Trophoblast cell (in vitro differentiated cells and primary cell): ENCODE measurements at regions not wholly inside any gene's neighbourhood (a gene's known extent, or its start where the extent isn't known, plus 50 kb on each side); places are given as distances from the start of the nearest gene placed in this dataset.

ENCODE experiments used
- DNase-seq, 2 donors: peaks; one replicate each; pipeline ENCODE4 v3.0.0-alpha.2; 2016
- H2AFZ ChIP-seq: 2 replicates; pipeline ENCODE4 v1.6.1; 2013; ENCODE audit warnings: low read length, moderate library complexity, mild to moderate bottlenecking; ENCODE audit not compliant: insufficient read depth, poor library complexity
- H2AK5ac ChIP-seq: 2 replicates; pipeline ENCODE4 v1.6.1; 2013; ENCODE audit warnings: mild to moderate bottlenecking, low read length
- H2BK120ac ChIP-seq: 2 replicates; pipeline ENCODE4 v1.6.1; 2013; ENCODE audit warnings: low read length, mild to moderate bottlenecking, moderate library complexity; ENCODE audit not compliant: insufficient read depth, poor library complexity
- H2BK12ac ChIP-seq: 2 replicates; pipeline ENCODE4 v1.6.1; 2013; ENCODE audit warnings: mild to moderate bottlenecking, low read length, moderate library complexity
- H2BK5ac ChIP-seq: 2 replicates; pipeline ENCODE4 v1.6.1; 2013; ENCODE audit warnings: low read length, low read depth, moderate library complexity, mild to moderate bottlenecking; ENCODE audit not compliant: poor library complexity
- H3K14ac ChIP-seq: 2 replicates; pipeline ENCODE4 v1.6.1; 2013; ENCODE audit warnings: mild to moderate bottlenecking, low read length
- H3K18ac ChIP-seq: 2 replicates; pipeline ENCODE4 v1.6.1; 2013; ENCODE audit warnings: mild to moderate bottlenecking, low read length
- H3K23ac ChIP-seq: 2 replicates; pipeline ENCODE4 v1.6.1; 2013; ENCODE audit warnings: low read length
- H3K27ac ChIP-seq: 2 replicates; pipeline ENCODE4 v1.5.1; 2013; ENCODE audit warnings: low read depth, mild to moderate bottlenecking, inconsistent platforms, low read length, moderate library complexity
- H3K27me3 ChIP-seq: 2 replicates; pipeline ENCODE4 v1.6.1; 2013; ENCODE audit warnings: inconsistent platforms, mild to moderate bottlenecking, low read length, moderate library complexity; ENCODE audit not compliant: insufficient read depth
- H3K36me3 ChIP-seq, 2 experiments: 1 replicate in 1 of 2; 2 replicates in 1 of 2; pipeline ENCODE4 v1.6.1; 2013; ENCODE audit warnings: low read length in 2 of 2, mild to moderate bottlenecking in 2 of 2, moderate library complexity in 1 of 2; ENCODE audit not compliant: insufficient read depth in 2 of 2, control insufficient read depth in 1 of 2
- H3K4ac ChIP-seq: 2 replicates; pipeline ENCODE4 v1.6.1; 2013; ENCODE audit warnings: low read depth, mild to moderate bottlenecking, low read length, moderate library complexity
- H3K4me1 ChIP-seq, 2 experiments: 1 replicate in 1 of 2; 2 replicates in 1 of 2; pipeline ENCODE4 v1.6.1; 2013; ENCODE audit warnings: low read length in 2 of 2, mild to moderate bottlenecking in 2 of 2, moderate library complexity in 1 of 2; ENCODE audit not compliant: insufficient read depth in 2 of 2, control insufficient read depth in 1 of 2
- H3K4me2 ChIP-seq: 2 replicates; pipeline ENCODE4 v1.6.1; 2013; ENCODE audit warnings: inconsistent platforms, mild to moderate bottlenecking, low read length, moderate library complexity
- H3K4me3 ChIP-seq: 2 replicates; pipeline ENCODE4 v1.5.1; 2013; ENCODE audit warnings: mild to moderate bottlenecking, low read depth, low read length, inconsistent platforms
- H3K79me1 ChIP-seq: one replicate; pipeline ENCODE4 v1.6.1; 2013; ENCODE audit warnings: low read length
- H3K79me2 ChIP-seq: 2 replicates; pipeline ENCODE4 v1.6.1; 2013; ENCODE audit warnings: low read length, mild to moderate bottlenecking; ENCODE audit not compliant: control insufficient read depth, insufficient read depth, poor library complexity
- H3K9ac ChIP-seq: 2 replicates; pipeline ENCODE4 v1.6.1; 2013; ENCODE audit warnings: mild to moderate bottlenecking, low read length
- H3K9me3 ChIP-seq: 2 replicates; pipeline ENCODE4 v1.6.1; 2013; ENCODE audit warnings: low read depth, mild to moderate bottlenecking, control low read depth, inconsistent platforms, low read length; ENCODE audit not compliant: insufficient read depth
- H4K12ac ChIP-seq: 2 replicates; pipeline ENCODE4 v1.6.1; 2013; ENCODE audit warnings: low read depth, mild to moderate bottlenecking, low read length, moderate library complexity
- H4K8ac ChIP-seq: 2 replicates; pipeline ENCODE4 v1.6.1; 2013; ENCODE audit warnings: low read depth, mild to moderate bottlenecking, low read length, moderate library complexity
- H4K91ac ChIP-seq: one replicate; pipeline ENCODE4 v1.6.1; 2013; ENCODE audit warnings: low read depth, mild to moderate bottlenecking, low read length, moderate library complexity
- WGBS: extraction: QIAGEN DNeasy Blood & Tissue Kit; methylation state at CpG from one replicate; pipeline ENCODE4 v1.1.7; 2013; ENCODE audit warnings: missing lambda C conversion rate; ENCODE audit not compliant: insufficient read length, insufficient coverage; ENCODE audit errors: extremely low coverage; 5-methylcytosine and 5-hydroxymethylcytosine counted together

DNA sequence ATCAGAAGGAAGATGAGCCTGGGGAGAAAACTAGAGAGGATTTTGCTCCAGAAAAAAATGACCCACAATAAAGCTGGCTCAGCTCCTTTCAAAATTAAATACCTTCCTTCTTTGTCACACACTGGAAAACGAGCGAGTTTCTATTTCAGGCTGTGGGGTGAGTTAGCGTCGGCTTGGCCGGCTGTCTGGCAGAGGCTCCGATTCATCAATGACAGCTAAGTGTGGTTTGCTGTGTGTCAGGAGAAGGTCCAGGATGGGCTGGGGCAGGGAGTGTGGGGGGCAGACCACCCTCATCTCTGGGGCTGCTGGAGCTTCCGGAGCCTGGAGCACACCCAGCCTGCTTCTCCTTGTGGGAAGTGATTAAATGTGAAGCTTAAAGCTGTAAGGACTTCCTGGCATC is 120.2 kb downstream of the ETS2 start:
- H3K9ac ChIP-seq: no peak overlapping the region
- no peak overlapping the region for H2BK5ac ChIP-seq
- peak overlapping the region; percentile 41 for H4K91ac ChIP-seq
- peaks cover 7% of the 10 kb centered on the region in 2 experiments for H3K4me1 ChIP-seq
- H3K27me3 ChIP-seq: no peaks in the 10 kb centered on the region
- H2AFZ ChIP-seq: no peak overlapping the region
- no peaks in the 10 kb centered on the region for H3K9me3 ChIP-seq
- no peak for DNase-seq
- peak overlapping the region; percentile 39 for H3K27ac ChIP-seq
- H2BK12ac ChIP-seq: no peak overlapping the region
- no peak overlapping the region for H4K8ac ChIP-seq
- no peak overlapping the region for H2BK120ac ChIP-seq
- no peak overlapping the region for H3K14ac ChIP-seq
- H3K23ac ChIP-seq: no peak overlapping the region
- H3K79me1 ChIP-seq: peaks cover 2% of the 10 kb centered on the region
- H3K4ac ChIP-seq: no peak overlapping the region
- no peak overlapping the region for H4K12ac ChIP-seq
- H3K18ac ChIP-seq: no peak overlapping the region
- no peak overlapping the region for H2AK5ac ChIP-seq
- peak overlapping the region; percentile 34 for H3K4me2 ChIP-seq
- H3K79me2 ChIP-seq: no peaks in the 10 kb centered on the region
- no peaks in the 10 kb centered on the region for H3K36me3 ChIP-seq
- no CpG with 5 or more reads among the region's 7 CpGs for WGBS
- H3K4me3 ChIP-seq: no peak overlapping the region

DNA sequence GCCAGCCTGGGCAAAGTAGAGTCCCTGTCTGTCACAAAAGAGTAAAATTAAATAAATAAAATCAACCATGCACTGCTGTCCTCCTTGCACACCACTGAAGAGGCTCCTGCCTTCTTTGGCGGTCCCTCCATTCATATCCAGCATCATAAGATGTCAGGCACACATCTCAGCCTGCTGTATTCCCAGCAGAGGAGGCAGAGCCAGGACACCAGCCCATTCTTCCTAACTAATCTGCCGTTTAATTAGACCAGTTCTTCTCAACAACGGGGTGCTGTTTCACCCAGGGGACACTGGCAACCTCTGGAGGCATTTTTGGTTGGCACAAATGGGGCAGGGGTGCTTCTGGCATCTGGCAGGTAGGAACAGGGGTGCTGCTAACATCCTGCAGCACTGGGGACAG is 119.7 kb downstream of the ETS2 start:
- Histone ChIP-seq H3K79me2 (no peaks in the 10 kb centered on the region), H3K4me3 (no peak overlapping the region), H2BK120ac (no peak overlapping the region), H3K36me3 (no peaks in the 10 kb centered on the region), H3K27ac (peak overlapping the region; percentile 39), H3K4me1 (peaks cover 5% of the 10 kb centered on the region in 2 experiments), H3K9ac (no peak overlapping the region), H4K8ac (no peak overlapping the region), H3K4me2 (peak overlapping the region; percentile 34), H2AK5ac (no peak overlapping the region), H2BK5ac (no peak overlapping the region), H3K4ac (no peak overlapping the region), H2BK12ac (peak overlapping the region; percentile 11), H3K79me1 (peaks cover under 1% of the 10 kb centered on the region), H4K12ac (no peak overlapping the region), H3K27me3 (no peaks in the 10 kb centered on the region), H2AFZ (no peak overlapping the region), H3K9me3 (no peaks in the 10 kb centered on the region), H4K91ac (peak overlapping the region; percentile 41), H3K14ac (no peak overlapping the region), H3K18ac (no peak overlapping the region), H3K23ac (no peak overlapping the region)
- no peak for DNase-seq
- WGBS: no CpG with 5 or more reads among the region's 3 CpGs

DNA sequence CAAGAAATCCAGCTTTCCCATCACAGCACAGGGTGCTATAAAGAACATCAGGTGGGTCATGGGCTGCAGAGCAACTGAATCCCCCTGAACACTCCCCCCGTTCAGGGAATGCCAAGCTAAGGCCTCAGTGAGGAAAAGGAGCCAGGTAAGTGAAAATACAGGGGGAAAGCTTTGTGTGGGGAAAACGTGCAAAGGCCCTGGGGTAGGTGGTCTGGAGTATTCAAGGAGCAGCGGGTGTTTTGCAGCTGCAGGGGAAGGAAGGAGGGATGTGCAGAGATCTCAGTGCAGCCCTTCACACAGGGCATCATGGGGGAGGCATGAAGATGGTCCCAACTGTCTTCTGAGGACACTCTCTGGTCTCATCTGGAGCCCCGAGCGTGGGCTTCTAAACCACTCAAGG is 119.2 kb downstream of the ETS2 start:
- peak overlapping the region; percentile 26 for H2BK12ac ChIP-seq
- no peak overlapping the region for H3K4me3 ChIP-seq
- no peaks in the 10 kb centered on the region for H3K27me3 ChIP-seq
- no peak overlapping the region for H4K12ac ChIP-seq
- H2AK5ac ChIP-seq: no peak overlapping the region
- H3K18ac ChIP-seq: no peak overlapping the region
- H2AFZ ChIP-seq: no peak overlapping the region
- no peak overlapping the region for H3K4ac ChIP-seq
- DNase-seq: no peak
- H3K27ac ChIP-seq: no peak overlapping the region
- H3K79me2 ChIP-seq: no peaks in the 10 kb centered on the region
- no peak overlapping the region for H4K8ac ChIP-seq
- H3K4me1 ChIP-seq: peaks cover 4% of the 10 kb centered on the region in 2 experiments
- WGBS: no CpG with 5 or more reads among the region's 5 CpGs
- H3K79me1 ChIP-seq: no peaks in the 10 kb centered on the region
- no peak overlapping the region for H3K4me2 ChIP-seq
- H2BK120ac ChIP-seq: no peak overlapping the region
- H3K9ac ChIP-seq: no peak overlapping the region
- H3K14ac ChIP-seq: no peak overlapping the region
- no peaks in the 10 kb centered on the region for H3K9me3 ChIP-seq
- H3K36me3 ChIP-seq: no peaks in the 10 kb centered on the region
- H3K23ac ChIP-seq: no peak overlapping the region
- no peak overlapping the region for H2BK5ac ChIP-seq
- no peak overlapping the region for H4K91ac ChIP-seq

DNA sequence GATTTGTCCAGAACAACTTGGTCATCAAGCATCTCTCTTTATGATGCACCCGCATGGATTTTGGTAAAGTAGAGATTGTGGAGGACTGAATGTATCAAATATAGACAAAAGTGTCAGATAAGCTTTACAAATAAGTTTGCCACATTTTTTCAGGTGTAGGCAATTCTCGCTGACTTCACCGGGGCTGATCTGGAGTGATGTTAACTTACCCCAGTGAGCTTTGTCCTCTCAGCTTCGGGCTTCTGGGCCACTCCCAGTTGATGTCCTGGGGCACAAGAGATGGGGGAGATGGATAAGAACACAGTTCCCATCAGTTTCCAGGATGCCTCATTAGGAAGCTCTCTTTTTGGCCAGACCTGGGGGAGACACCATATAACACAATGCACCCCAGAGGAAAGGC is 117.7 kb downstream of the ETS2 start:
- H3K4me2 ChIP-seq: no peak overlapping the region
- no peaks in the 10 kb centered on the region for H3K79me1 ChIP-seq
- peaks cover 4% of the 10 kb centered on the region in 2 experiments for H3K4me1 ChIP-seq
- no peak overlapping the region for H3K27ac ChIP-seq
- H2AK5ac ChIP-seq: no peak overlapping the region
- H3K18ac ChIP-seq: no peak overlapping the region
- H2BK120ac ChIP-seq: no peak overlapping the region
- no peak overlapping the region for H2AFZ ChIP-seq
- no CpG with 5 or more reads among the region's 4 CpGs for WGBS
- H3K23ac ChIP-seq: no peak overlapping the region
- H3K79me2 ChIP-seq: no peaks in the 10 kb centered on the region
- no peak overlapping the region for H3K4ac ChIP-seq
- no peak overlapping the region for H3K9ac ChIP-seq
- H4K12ac ChIP-seq: no peak overlapping the region
- no peak overlapping the region for H4K91ac ChIP-seq
- H3K36me3 ChIP-seq: no peaks in the 10 kb centered on the region
- H2BK12ac ChIP-seq: no peak overlapping the region
- no peak overlapping the region for H3K14ac ChIP-seq
- no peak overlapping the region for H2BK5ac ChIP-seq
- H3K9me3 ChIP-seq: no peaks in the 10 kb centered on the region
- no peak overlapping the region for H4K8ac ChIP-seq
- H3K4me3 ChIP-seq: no peak overlapping the region
- no peaks in the 10 kb centered on the region for H3K27me3 ChIP-seq
- no peak for DNase-seq
